Effector memory CD4-positive, alpha-beta T cell (primary cell): ENCODE measurements at regions not wholly inside any gene's neighbourhood (a gene's known extent, or its start where the extent isn't known, plus 50 kb on each side); places are given as distances from the start of the nearest gene placed in this dataset.

Source experiments
- DNase-seq, 3 donors: peaks; one replicate each; pipeline ENCODE4 v3.0.0-alpha.2; 2020
- H3K27ac ChIP-seq: 2 replicates; pipeline ENCODE4 v1.7.0; 2013; ENCODE audit warnings: mild to moderate bottlenecking, low read length, moderate library complexity; ENCODE audit not compliant: insufficient read depth, poor library complexity, severe bottlenecking
- H3K27me3 ChIP-seq: replicated peaks from 2 replicates; pipeline ENCODE4 v1.7.0; 2013; ENCODE audit warnings: mild to moderate bottlenecking, low read length; ENCODE audit not compliant: insufficient read depth, control insufficient read depth, poor library complexity, severe bottlenecking
- H3K36me3 ChIP-seq: 2 replicates; pipeline ENCODE4 v1.7.0; 2013; ENCODE audit warnings: mild to moderate bottlenecking, low read length, moderate library complexity; ENCODE audit not compliant: control insufficient read depth, insufficient read depth
- H3K4me1 ChIP-seq: 2 replicates; pipeline ENCODE4 v1.7.0; 2013; ENCODE audit warnings: low read length, mild to moderate bottlenecking; ENCODE audit not compliant: control insufficient read depth, insufficient read depth, poor library complexity, severe bottlenecking
- H3K4me3 ChIP-seq: 2 replicates; pipeline ENCODE4 v1.7.0; 2013; ENCODE audit warnings: low read length, low read depth, mild to moderate bottlenecking; ENCODE audit not compliant: insufficient read depth, poor library complexity, severe bottlenecking
- H3K9me3 ChIP-seq: 2 replicates; pipeline ENCODE4 v1.7.0; 2013; ENCODE audit warnings: mild to moderate bottlenecking, low read length, moderate library complexity; ENCODE audit not compliant: control insufficient read depth

- Histone ChIP-seq H3K4me3 (no peak overlapping the region), H3K9me3 (no peaks in the 10 kb centered on the region), H3K27me3 (no peaks in the 10 kb centered on the region), H3K27ac (no peak overlapping the region), H3K4me1 (no peaks in the 10 kb centered on the region), H3K36me3 (no peaks in the 10 kb centered on the region)
- no peak for DNase-seq
Measured at GRCh38 chr2:238548902-238549462, 122.3 kb downstream of the ASB1 start.

GRCh38 chr2:238549866-238550265 is 123.1 kb downstream of the ASB1 start:
- H3K9me3 ChIP-seq: no peaks in the 10 kb centered on the region
- H3K4me1 ChIP-seq: no peaks in the 10 kb centered on the region
- no peak overlapping the region for H3K4me3 ChIP-seq
- H3K36me3 ChIP-seq: no peaks in the 10 kb centered on the region
- DNase-seq: no peak
- H3K27me3 ChIP-seq: no peaks in the 10 kb centered on the region
- no peak overlapping the region for H3K27ac ChIP-seq

GRCh38 chr2:238551091-238551490 is 124.4 kb downstream of the ASB1 start:
- no peaks in the 10 kb centered on the region for H3K9me3 ChIP-seq
- no peaks in the 10 kb centered on the region for H3K36me3 ChIP-seq
- H3K4me3 ChIP-seq: no peak overlapping the region
- H3K27me3 ChIP-seq: no peaks in the 10 kb centered on the region
- no peaks in the 10 kb centered on the region for H3K4me1 ChIP-seq
- no peak for DNase-seq
- no peak overlapping the region for H3K27ac ChIP-seq

- DNase-seq: no peak
- no peak overlapping the region for H3K4me3 ChIP-seq
- no peaks in the 10 kb centered on the region for H3K9me3 ChIP-seq
- H3K27me3 ChIP-seq: no peaks in the 10 kb centered on the region
- H3K36me3 ChIP-seq: no peaks in the 10 kb centered on the region
- no peaks in the 10 kb centered on the region for H3K4me1 ChIP-seq
- H3K27ac ChIP-seq: no peak overlapping the region
Measured at GRCh38 chr2:238552226-238552625, 125.5 kb downstream of the ASB1 start.

- Histone ChIP-seq H3K36me3 (no peaks in the 10 kb centered on the region), H3K27ac (no peak overlapping the region), H3K9me3 (no peaks in the 10 kb centered on the region), H3K4me1 (no peaks in the 10 kb centered on the region), H3K27me3 (no peaks in the 10 kb centered on the region), H3K4me3 (no peak overlapping the region)
- DNase-seq: no peak
Measured at GRCh38 chr2:238553159-238553558, 126.4 kb downstream of the ASB1 start.

GRCh38 chr2:238554468-238555315 is 128.0 kb downstream of the ASB1 start:
- H3K27me3 ChIP-seq: no peaks in the 10 kb centered on the region
- no peak overlapping the region for H3K27ac ChIP-seq
- H3K4me3 ChIP-seq: no peak overlapping the region
- no peaks in the 10 kb centered on the region for H3K9me3 ChIP-seq
- no peaks in the 10 kb centered on the region for H3K4me1 ChIP-seq
- H3K36me3 ChIP-seq: no peaks in the 10 kb centered on the region
- no peak for DNase-seq

- DNase-seq: no peak
- H3K36me3 ChIP-seq: no peaks in the 10 kb centered on the region
- no peak overlapping the region for H3K27ac ChIP-seq
- no peak overlapping the region for H3K4me3 ChIP-seq
- no peaks in the 10 kb centered on the region for H3K4me1 ChIP-seq
- no peaks in the 10 kb centered on the region for H3K9me3 ChIP-seq
- H3K27me3 ChIP-seq: no peaks in the 10 kb centered on the region
Measured at GRCh38 chr2:238555786-238556542, 129.2 kb downstream of the ASB1 start.

- no peak overlapping the region for H3K27ac ChIP-seq
- H3K4me1 ChIP-seq: no peaks in the 10 kb centered on the region
- no peaks in the 10 kb centered on the region for H3K36me3 ChIP-seq
- no peak for DNase-seq
- H3K9me3 ChIP-seq: no peaks in the 10 kb centered on the region
- H3K27me3 ChIP-seq: no peaks in the 10 kb centered on the region
- no peak overlapping the region for H3K4me3 ChIP-seq
Measured at GRCh38 chr2:238557431-238557830, 130.7 kb downstream of the ASB1 start.

GRCh38 chr2:238557936-238558335 is 131.2 kb downstream of the ASB1 start:
- H3K9me3 ChIP-seq: no peaks in the 10 kb centered on the region
- no peak for DNase-seq
- no peaks in the 10 kb centered on the region for H3K36me3 ChIP-seq
- no peak overlapping the region for H3K27ac ChIP-seq
- H3K27me3 ChIP-seq: no peaks in the 10 kb centered on the region
- no peak overlapping the region for H3K4me3 ChIP-seq
- H3K4me1 ChIP-seq: no peaks in the 10 kb centered on the region
